HFF-Myc (cell line): ENCODE measurements at regions not wholly inside any gene's neighbourhood (a gene's known extent, or its start where the extent isn't known, plus 50 kb on each side); places are given as distances from the start of the nearest gene placed in this dataset.
A peak's percentile ranks its signal among the peaks of the same experiment; 100 is the strongest.

Experiments
- DNase-seq: peaks from one replicate; pipeline ENCODE4 v3.0.0-alpha.2; 2011; ENCODE audit warnings: low read depth; ENCODE audit errors: extremely low read depth
- H3K4me3 ChIP-seq: replicated peaks from 2 replicates; pipeline ENCODE4 v1.5.1; 2011; ENCODE audit warnings: low read depth, mild to moderate bottlenecking, control low read depth, low read length
- TF ChIP-seq, protein P1 (sequence below): IDR thresholded peaks from 2 replicates; pipeline ENCODE4 v1.5.1; 2012; ENCODE audit warnings: mild to moderate bottlenecking, low read depth, low read length, control low read depth; ENCODE audit errors: missing control alignments

DNA sequence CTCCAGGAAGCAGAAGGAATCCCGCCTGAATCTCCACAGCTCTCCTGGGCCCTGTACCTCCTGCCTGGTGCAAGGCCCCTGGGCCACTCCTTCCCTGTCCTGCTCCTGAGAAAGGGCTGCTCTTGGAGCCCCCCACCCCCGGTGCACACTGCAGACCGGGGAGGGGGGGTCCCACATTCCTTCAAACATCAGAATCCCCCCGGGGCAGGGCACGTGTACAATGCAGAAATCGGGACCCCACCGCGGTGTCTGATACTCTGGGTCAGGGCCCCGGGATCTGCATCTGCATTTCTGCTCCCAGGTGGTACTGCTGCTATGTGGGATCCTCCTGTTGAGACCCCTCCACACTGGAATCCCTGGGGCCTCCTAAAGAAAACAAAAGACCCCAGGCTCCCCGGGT is 99.5 kb upstream of the GSE1 start:
- no peak for DNase-seq
- H3K4me3 ChIP-seq = no peak overlapping the region
- TF ChIP-seq, protein P1, sequence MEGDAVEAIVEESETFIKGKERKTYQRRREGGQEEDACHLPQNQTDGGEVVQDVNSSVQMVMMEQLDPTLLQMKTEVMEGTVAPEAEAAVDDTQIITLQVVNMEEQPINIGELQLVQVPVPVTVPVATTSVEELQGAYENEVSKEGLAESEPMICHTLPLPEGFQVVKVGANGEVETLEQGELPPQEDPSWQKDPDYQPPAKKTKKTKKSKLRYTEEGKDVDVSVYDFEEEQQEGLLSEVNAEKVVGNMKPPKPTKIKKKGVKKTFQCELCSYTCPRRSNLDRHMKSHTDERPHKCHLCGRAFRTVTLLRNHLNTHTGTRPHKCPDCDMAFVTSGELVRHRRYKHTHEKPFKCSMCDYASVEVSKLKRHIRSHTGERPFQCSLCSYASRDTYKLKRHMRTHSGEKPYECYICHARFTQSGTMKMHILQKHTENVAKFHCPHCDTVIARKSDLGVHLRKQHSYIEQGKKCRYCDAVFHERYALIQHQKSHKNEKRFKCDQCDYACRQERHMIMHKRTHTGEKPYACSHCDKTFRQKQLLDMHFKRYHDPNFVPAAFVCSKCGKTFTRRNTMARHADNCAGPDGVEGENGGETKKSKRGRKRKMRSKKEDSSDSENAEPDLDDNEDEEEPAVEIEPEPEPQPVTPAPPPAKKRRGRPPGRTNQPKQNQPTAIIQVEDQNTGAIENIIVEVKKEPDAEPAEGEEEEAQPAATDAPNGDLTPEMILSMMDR = no peak

DNA sequence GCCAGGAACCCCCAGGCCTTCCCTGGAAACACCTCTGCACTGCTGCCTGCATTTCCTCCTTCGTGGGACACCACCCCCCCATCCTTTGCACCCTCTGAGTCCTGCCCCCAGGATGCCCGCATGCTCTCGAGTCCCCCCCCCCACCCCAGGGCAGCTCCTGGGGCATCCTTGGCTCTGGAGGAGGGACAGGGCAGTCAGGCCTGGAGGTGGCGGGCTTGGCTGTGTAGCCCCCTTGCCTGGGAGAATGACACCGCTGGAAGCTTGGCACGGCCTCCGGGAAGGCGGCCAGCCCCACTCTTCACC is 98.9 kb upstream of the GSE1 start:
- no peak overlapping the region for H3K4me3 ChIP-seq
- TF ChIP-seq, protein P1 = no peak

GRCh38 chr16:85514598-85515318 is 98.4 kb upstream of the GSE1 start:
- H3K4me3 ChIP-seq = peak overlapping the region; percentile 21; the same call in 1 of the 2 replicates
- DNase-seq = peak; percentile 72
- TF ChIP-seq, protein P1 = no peak

More for the DNA sequence above, 98.9 kb upstream of the GSE1 start:
- no peak for DNase-seq

GRCh38 chr16:85515319-85515745 is 97.8 kb upstream of the GSE1 start:
- H3K4me3 ChIP-seq = peak overlapping the region; percentile 21; the same call in 1 of the 2 replicates
- TF ChIP-seq, protein P1 = no peak
- no peak for DNase-seq

DNA sequence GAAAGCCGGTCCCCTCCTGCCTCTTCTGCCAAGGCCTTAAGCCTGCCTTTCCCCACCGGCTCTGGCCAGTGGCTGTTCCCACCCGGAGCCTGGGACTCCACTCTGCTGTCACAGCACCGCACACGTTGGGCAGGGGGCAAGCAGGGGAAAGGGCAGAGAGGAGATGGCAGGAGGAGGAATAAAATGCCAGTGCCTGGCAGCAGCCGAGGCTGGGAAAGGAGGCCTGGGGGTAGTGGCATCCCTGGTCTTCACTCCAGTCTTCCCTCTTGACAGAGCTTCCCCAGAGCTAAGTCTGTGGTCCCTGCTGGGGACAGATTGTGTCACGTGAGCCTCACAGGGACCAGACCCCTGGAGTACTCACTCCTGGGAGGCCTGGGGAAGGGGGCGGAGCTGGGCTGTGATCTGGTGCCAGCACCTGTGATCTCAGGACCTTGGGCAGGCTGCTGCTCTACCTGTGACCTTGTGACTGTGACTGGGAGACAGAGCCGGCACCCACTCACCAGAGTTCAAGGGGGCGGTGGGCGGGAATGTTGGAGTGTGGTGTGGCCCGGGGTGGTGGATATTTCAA is 97.2 kb upstream of the GSE1 start:
- H3K4me3 ChIP-seq = no peak overlapping the region
- DNase-seq = no peak

GRCh38 chr16:85517154-85517553 is 96.0 kb upstream of the GSE1 start:
- DNase-seq = no peak
- H3K4me3 ChIP-seq = no peak overlapping the region
- TF ChIP-seq, protein P1 = no peak

More for the DNA sequence above, 97.2 kb upstream of the GSE1 start:
- TF ChIP-seq, protein P1 = no peak

DNA sequence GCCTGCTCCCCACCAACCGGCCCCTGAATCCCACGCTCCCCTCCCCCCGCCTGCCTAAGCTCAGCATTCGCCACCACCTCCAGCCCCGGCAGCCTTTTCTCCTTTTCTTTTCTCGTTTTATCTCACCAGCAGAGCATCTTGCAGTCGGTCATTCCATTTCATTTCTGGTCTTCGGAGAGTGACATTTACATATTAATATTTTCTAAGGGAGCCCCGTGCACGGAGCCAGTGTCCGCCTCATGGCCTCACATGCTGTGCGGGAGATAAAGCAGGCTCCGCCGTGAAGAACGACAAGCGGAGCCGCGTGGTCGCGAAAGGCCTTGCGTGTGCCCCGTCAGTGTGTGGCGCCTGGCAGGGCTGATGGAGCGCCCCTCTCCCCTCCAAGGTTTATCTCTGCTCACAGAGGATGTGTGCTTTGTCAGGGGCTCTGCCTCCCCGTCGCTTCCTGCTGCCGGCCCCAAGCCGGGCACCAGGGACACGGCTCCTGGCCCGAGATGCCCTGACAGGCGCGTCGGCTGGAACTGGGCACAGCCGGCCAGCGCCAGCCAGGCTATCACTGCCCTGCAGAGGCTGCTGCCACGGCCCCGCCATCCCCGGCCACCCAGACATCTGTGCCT is 95.5 kb upstream of the GSE1 start:
- no peak for DNase-seq
- TF ChIP-seq, protein P1 = no peak

More for the DNA sequence above, 95.5 kb upstream of the GSE1 start:
- no peak overlapping the region for H3K4me3 ChIP-seq
